22Rv1 (cell line): ENCODE measurements at regions not wholly inside any gene's neighbourhood (a gene's known extent, or its start where the extent isn't known, plus 50 kb on each side); places are given as distances from the start of the nearest gene placed in this dataset.

Experiments
- ZFX ChIP-seq: fragments of 450-650 bp; IDR thresholded peaks from 2 replicates; pipeline ENCODE4 v1.6.1; 2017; ENCODE audit warnings: antibody characterized with exemption, borderline replicate concordance
- TF ChIP-seq, protein P1 (sequence below): fragments of 450-650 bp; IDR thresholded peaks from 2 replicates; pipeline ENCODE4 v1.5.1; 2017; ENCODE audit warnings: mild to moderate bottlenecking

DNA sequence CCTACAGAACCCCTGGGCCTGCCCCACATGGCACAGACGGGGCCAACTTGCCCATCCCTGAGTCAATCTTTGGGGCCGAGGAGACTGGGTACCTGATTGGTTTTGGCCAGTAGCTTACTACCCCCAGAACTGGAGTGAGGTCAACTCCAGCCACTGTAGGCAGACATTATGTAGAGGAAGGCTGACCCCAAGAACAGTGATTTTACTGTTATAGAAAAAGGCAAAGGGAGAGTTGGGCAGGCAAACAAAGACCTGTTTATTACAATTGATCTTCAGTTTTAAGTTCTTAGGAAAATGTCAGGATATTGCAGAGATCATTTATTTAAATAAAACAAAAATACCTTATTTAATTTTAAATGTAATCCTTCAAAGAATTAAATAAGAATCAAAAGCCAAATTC, 653.8 kb downstream of the NPHP4 start:
- TF ChIP-seq, protein P1, sequence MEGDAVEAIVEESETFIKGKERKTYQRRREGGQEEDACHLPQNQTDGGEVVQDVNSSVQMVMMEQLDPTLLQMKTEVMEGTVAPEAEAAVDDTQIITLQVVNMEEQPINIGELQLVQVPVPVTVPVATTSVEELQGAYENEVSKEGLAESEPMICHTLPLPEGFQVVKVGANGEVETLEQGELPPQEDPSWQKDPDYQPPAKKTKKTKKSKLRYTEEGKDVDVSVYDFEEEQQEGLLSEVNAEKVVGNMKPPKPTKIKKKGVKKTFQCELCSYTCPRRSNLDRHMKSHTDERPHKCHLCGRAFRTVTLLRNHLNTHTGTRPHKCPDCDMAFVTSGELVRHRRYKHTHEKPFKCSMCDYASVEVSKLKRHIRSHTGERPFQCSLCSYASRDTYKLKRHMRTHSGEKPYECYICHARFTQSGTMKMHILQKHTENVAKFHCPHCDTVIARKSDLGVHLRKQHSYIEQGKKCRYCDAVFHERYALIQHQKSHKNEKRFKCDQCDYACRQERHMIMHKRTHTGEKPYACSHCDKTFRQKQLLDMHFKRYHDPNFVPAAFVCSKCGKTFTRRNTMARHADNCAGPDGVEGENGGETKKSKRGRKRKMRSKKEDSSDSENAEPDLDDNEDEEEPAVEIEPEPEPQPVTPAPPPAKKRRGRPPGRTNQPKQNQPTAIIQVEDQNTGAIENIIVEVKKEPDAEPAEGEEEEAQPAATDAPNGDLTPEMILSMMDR = no peak
- TF ChIP-seq ZFX = no peak
